ENCODE measurements at regions not wholly inside any gene's neighbourhood (a gene's known extent, or its start where the extent isn't known, plus 50 kb on each side); places are given as distances from the start of the nearest gene placed in this dataset.

DNA sequence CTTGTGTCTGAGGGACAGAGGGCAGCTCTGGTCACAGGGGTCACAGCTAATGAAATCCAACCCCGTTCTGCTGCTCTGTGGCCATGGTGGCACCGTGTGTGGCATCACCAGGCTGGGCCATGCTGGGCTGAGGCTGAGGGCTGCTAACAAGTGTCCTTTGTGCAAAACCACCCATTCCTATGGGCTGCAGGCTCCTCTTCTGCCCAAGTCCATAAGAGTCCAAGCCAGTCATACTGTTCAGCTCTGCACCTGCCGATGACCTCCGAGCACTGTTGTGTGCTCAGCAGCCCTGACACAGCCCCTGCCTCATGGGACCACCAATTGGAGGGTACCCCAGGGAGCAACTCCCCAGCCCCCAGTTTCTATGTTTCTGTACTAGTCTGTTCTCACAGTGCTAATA is 133.1 kb downstream of the WDR11 start:
- no peak for DNase-seq

DNA sequence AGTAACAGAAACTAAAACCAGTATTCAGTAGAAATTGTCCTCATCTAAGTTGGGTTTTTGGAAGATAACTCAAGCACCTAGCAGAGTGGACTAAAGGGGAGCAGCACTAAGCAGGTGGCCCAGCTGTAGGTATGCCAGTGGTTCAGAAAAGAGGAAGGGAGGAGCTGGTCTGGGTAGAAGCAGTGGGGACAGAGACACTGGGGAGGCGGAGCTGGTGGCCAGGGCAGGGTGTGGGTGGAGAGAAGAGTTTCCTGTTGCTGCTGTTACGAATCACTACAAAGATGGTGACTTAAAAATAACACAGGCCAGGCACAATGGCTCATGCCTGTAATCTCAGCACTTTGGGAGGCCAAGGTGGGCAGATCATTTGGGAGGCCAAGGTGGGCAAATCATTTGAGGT is 136.2 kb downstream of the WDR11 start:
- no peak for DNase-seq

DNA sequence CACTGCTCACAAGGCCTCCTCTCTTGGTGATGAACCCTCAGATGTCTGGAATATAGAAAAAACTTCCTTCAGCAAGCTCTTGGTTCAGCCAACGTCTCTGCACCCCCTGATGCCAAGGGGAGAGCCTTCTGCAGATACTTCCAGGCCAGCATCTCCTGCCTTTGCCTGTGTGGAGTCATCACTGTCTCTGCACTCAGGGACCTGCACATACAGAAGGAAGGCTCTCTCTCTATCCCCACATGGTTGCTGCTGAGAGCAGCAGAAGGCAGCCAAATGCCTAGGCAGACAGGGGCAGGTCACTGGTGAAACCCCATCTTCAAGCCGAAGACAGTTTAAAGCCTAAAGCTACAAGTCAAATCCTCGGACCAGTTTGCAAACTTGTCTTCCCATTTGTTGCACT is 137.6 kb downstream of the WDR11 start:
- no peak for DNase-seq

GRCh38 chr10:120989279-120989678 is 138.1 kb downstream of the WDR11 start:
- no peak for DNase-seq

GRCh38 chr10:120989996-120990598 is 138.9 kb downstream of the WDR11 start:
- no peak for DNase-seq

DNA sequence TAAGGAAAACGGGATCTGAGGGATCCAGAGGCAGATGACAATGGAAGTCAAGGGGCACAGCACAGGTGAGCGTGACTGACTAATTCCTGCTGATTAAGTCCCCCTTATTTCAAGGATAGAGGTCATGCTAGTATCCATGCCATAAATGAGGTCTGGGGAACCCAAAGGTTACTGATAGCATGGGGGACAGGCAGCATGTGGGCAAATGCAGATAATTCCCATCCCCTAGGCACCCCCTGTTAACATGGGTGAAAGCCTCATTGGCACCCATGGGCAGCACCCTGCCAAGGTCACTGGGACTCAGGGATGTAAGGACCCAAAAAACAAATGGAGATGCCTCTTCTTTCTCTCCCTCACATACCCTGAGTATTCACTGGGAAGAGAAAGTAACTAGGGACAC is 139.7 kb downstream of the WDR11 start:
- no peak for DNase-seq

DNA sequence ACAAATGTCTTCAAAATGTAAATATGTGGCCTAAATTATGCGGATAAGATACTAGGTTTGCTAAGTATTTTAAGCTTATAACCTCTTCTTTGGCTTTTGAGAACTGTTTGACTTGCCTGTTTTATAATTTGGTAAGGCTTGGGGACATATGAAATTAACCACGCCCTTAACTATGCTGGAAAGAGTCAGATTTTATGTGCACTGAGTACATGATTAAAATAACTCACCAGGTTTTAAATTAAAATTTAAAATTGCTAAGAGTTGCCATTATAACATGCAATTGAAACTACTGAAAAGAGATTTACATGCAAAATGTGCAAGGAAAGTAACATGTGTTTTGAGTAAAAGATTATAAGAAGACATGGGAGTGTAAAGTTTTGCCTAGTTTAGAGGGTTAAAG is 141.9 kb downstream of the WDR11 start:
- no peak for DNase-seq

DNA sequence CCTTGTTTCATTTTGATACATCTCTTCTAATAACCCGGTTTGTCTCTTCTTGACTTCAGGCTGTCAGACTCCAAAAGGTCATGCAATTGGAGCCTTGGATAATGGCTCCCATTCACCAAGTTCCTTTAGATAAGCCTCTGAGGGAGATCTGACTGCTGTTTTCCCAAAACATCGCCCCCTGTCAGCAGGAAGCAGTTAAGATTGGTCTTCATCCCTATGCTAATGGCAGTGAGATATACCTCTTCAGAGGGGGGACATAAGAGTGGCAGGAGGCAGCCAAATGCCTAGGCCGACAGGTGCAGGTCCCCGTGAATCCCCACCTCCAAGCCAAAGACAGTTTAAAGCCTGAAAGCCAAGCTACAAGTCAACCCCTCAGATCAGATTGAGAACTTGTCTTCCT is 144.6 kb downstream of the WDR11 start:
- no peak for DNase-seq

GRCh38 chr10:120996456-120997034 is 145.4 kb downstream of the WDR11 start:
- no peak for DNase-seq

GRCh38 chr10:120997313-120997712 is 146.2 kb downstream of the WDR11 start:
- DNase-seq = no peak

- no peak for DNase-seq
Measured at GRCh38 chr10:120997756-120998155, 146.6 kb downstream of the WDR11 start.

GRCh38 chr10:120998251-120998650 is 147.1 kb downstream of the WDR11 start:
- no peak for DNase-seq

GRCh38 chr10:120998782-120999285 is 147.7 kb downstream of the WDR11 start:
- DNase-seq = no peak

- DNase-seq = no peak
Measured at GRCh38 chr10:120999868-121000267, 148.7 kb downstream of the WDR11 start.

DNA sequence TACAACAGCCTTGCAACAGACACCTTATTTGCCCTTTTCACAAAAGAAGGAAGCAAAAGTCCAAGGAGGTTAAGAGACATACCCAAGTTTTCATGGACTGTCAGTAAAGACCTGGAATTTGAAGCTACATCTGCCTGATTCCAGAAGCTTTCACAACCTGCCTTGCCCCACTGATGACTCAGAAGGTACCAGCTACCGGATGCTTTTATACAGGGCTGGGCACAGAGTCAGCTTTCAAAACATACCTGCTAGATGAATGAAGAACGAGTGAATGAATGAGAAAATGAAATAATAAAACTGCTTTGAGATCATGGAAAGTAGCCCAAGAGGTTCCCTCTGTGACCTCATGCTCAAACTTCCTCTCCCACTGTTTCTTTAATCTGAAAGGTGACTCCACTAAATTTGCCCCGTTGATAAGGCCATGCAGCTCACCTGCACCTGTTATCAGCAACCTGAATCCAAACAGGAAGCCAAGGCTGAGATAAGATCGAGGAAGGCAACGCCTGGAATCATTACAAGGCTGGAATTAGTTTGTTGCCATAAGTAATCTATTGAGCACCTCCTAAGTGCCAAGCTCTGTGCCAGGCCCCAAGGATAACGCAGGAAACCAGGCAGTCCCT is 151.5 kb downstream of the WDR11 start:
- no peak for DNase-seq

DNA sequence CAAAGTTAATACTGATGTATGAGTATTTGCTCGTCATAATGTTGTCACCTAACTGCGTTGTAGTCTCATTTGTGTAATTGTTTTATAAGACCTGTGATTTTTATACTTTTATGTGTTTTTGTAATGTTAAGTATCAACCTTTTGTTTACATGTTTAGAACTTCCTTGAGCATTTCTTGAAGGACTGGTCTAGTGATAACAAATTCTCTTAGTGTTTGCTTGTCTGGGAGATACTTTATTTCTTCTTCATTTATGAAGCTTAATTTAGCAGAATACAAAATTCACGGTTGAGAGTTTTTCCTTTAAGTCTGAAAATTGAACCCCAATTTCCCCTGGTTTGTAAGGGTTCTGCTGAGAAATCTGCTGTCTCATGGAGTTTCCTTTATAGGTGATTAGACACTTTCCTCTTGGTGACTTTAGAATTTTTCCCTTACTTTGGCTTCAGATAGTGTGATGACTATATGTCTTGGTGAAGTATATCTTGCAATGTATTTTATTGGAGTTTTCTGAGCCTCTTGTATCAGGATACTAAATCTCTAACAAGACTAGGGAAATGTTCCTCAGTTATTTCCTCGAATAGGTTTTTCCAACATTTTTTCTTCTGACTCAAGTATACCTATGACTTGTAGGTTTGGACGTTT is 154.9 kb downstream of the WDR11 start:
- DNase-seq = no peak

DNA sequence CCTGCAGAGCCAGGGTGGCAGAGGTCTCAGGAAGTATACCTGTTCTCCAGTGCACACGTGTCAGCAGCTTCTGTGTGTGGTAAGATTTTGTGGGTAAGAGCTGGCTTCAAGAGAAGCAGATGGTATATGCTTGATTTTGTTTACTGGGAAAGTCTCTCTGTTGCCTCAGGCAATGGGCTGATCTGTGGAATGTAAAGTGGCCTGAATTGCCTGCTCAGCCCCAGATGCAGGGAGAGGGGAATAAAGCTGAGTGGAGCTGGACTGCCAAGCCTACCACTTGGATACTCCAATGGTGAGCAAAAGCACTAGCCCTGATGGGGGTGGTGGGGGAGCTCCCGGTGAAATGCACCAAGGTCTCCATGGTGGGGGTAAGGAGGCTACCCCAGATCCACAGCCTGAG is 156.1 kb downstream of the WDR11 start:
- no peak for DNase-seq

GRCh38 chr10:121015916-121016315 is 164.8 kb downstream of the WDR11 start:
- DNase-seq = no peak

- no peak for DNase-seq
Measured at GRCh38 chr10:121024905-121025584, 173.9 kb downstream of the WDR11 start.

DNA sequence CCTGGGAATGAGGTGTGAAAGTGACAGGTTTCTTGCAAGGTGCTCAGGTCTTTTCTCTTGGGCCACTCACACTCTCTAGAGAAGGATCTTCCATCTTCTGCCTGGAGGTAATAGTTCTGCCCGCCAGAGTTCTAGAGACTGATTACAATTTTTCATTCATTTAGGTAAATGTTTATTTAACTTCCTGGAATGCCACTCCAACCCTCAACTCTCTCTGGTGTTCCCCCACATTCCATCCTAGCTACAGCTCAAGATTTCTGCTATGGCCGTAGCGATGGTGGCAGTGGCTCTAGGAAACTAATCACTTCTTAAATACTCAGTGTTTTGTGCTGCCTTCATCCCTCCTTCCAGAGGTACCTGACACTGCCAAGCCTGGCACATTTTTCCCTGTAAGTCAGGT is 174.6 kb downstream of the WDR11 start:
- no peak for DNase-seq

GRCh38 chr10:121027371-121027770 is 176.2 kb downstream of the WDR11 start:
- DNase-seq = no peak

DNA sequence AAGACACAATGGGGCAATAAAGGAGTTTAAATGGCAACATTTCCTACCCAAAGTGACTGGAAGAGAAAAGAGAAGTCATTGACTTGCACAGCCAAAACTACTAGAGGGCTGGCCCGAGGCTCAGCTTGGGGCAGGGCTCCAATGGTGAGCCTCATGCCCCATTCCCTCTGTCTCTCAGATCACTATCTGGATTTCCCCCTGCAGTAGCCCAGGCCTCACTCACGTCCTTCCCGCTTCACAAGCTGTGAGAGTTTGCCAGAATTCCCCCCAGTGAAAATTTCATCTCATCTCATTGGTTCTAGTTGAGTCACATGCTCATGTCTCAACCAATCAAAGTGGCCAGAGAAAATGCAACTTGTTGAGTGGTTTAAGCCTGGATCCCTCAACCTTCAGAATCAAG is 181.3 kb downstream of the WDR11 start:
- DNase-seq = no peak

GRCh38 chr10:121033366-121033765 is 182.2 kb downstream of the WDR11 start:
- DNase-seq = no peak

DNA sequence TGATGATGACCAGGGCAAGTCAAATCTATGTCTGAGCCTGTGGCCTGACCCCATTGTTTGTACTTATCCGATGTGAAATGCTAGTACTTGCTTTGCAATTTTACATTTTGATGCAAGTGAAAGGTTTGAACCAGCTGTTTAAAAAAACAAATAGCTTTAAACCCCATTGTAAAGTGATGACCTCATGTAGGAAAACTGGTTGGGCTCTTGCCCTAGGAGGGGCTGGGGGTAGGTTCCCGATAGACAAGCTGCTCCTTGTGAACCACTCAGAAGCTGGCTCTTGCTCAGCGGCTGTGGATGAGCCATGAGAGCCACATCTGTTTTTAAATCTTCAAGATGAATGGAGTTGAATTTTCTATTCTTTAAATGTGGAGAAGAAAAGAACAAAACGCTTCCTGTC is 185.3 kb downstream of the WDR11 start:
- DNase-seq = no peak

Data from Kasumi-1 (cell line).